Activated naive CD4-positive, alpha-beta T cell treated with anti-CD3 and anti-CD28 coated beads, Interleukin-2, amount 10 ng/mL, durations not matched to agents 7 days and 5 days (primary cell): ENCODE measurements at regions not wholly inside any gene's neighbourhood (a gene's known extent, or its start where the extent isn't known, plus 50 kb on each side); places are given as distances from the start of the nearest gene placed in this dataset.

Source experiments
- CTCF ChIA-PET: fragments of 350-600 bp; sonication (Branson Sonifier 250); formaldehyde crosslinking; loops from one replicate; lab custom pipeline; 2021; ENCODE audit warnings: antibody characterized with exemption; lab: Charles Lee
- DNase-seq: peaks from one replicate; pipeline ENCODE4 v3.0.0-alpha.2; 2020
- H3K27ac Mint-ChIP-seq: one replicate; pipeline ENCODE4 v1.8.0; 2021; ENCODE audit warnings: mild to moderate bottlenecking, moderate library complexity, mixed read lengths
- H3K27me3 Mint-ChIP-seq: one replicate; pipeline ENCODE4 v1.8.0; 2021; ENCODE audit warnings: mild to moderate bottlenecking, mixed read lengths
- H3K36me3 Mint-ChIP-seq: one replicate; pipeline ENCODE4 v1.8.0; 2021; ENCODE audit warnings: mixed read lengths
- H3K4me1 Mint-ChIP-seq: one replicate; pipeline ENCODE4 v1.8.0; 2021; ENCODE audit warnings: mixed read lengths
- H3K4me3 Mint-ChIP-seq: one replicate; pipeline ENCODE4 v1.8.0; 2021; ENCODE audit warnings: mild to moderate bottlenecking, moderate library complexity, mixed read lengths
- H3K9me3 Mint-ChIP-seq: one replicate; pipeline ENCODE4 v1.8.0; 2021; ENCODE audit warnings: mixed read lengths

GRCh38 chr7:114243646-114244045, 171.0 kb upstream of the FOXP2 start:
- no peak for DNase-seq
- H3K27ac Mint-ChIP-seq = no peak overlapping the region
- H3K4me1 Mint-ChIP-seq = no peaks in the 10 kb centered on the region
- no peak overlapping the region for H3K4me3 Mint-ChIP-seq
- H3K36me3 Mint-ChIP-seq = no peaks in the 10 kb centered on the region
- no peaks in the 10 kb centered on the region for H3K9me3 Mint-ChIP-seq
- CTCF ChIA-PET = no interaction called here
- H3K27me3 Mint-ChIP-seq = no peaks in the 10 kb centered on the region

GRCh38 chr7:114242992-114243507, 171.6 kb upstream of the FOXP2 start:
- Mint-ChIP-seq H3K4me3 (no peak overlapping the region), H3K4me1 (no peaks in the 10 kb centered on the region), H3K27ac (no peak overlapping the region), H3K36me3 (no peaks in the 10 kb centered on the region), H3K27me3 (no peaks in the 10 kb centered on the region), H3K9me3 (no peaks in the 10 kb centered on the region)
- DNase-seq = no peak
- CTCF ChIA-PET = no interaction called here

DNA sequence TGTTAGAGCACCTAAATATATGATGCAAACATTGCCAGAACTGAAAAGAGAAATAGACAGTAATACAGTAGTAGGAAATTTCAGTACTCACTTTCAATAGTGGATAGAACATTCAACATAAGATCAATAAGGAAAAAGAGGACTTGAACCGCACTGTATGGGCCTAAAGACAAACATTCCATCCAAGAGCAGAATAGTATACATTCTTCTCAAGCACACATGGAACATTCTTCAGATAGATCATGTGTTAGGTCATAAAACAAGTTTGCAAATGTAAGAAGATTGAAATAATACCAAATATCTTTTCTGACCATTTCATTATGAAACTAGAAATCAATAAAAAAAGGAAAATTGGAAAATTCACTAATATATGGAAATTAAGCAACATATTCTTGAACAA, 185.4 kb upstream of the FOXP2 start:
- Mint-ChIP-seq H3K9me3 (no peaks in the 10 kb centered on the region), H3K36me3 (no peaks in the 10 kb centered on the region), H3K4me3 (no peak overlapping the region), H3K4me1 (no peaks in the 10 kb centered on the region), H3K27ac (no peak overlapping the region), H3K27me3 (no peaks in the 10 kb centered on the region)
- DNase-seq = no peak
- CTCF ChIA-PET = no interaction called here

DNA sequence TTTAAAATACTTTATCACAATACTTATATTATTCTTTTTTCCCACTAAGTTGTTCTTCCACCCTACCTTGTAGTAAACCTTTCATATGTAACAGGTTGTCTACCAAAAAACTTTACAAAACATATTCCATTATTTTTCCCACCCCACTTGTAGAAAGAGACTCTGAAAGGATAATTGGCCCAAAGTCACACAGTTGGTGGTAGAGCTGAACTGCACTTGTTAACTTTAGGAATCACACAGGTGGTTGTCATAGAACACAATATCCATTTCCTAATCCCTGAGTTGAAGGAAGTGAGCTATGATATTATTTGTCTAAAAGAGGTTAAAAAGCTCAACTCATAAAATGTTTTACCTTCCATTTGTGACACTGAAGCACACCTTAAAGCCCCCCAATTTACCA, 188.8 kb upstream of the FOXP2 start:
- H3K36me3 Mint-ChIP-seq = no peaks in the 10 kb centered on the region
- no peak for DNase-seq
- no peaks in the 10 kb centered on the region for H3K27me3 Mint-ChIP-seq
- H3K27ac Mint-ChIP-seq = no peak overlapping the region
- H3K4me3 Mint-ChIP-seq = no peak overlapping the region
- CTCF ChIA-PET = no interaction called here
- no peaks in the 10 kb centered on the region for H3K4me1 Mint-ChIP-seq
- H3K9me3 Mint-ChIP-seq = no peaks in the 10 kb centered on the region

GRCh38 chr7:114218283-114218682, 196.3 kb upstream of the FOXP2 start:
- no peak for DNase-seq
- Mint-ChIP-seq H3K27me3 (no peaks in the 10 kb centered on the region), H3K9me3 (no peaks in the 10 kb centered on the region), H3K4me3 (no peak overlapping the region), H3K27ac (no peak overlapping the region), H3K36me3 (no peaks in the 10 kb centered on the region), H3K4me1 (no peaks in the 10 kb centered on the region)
- CTCF ChIA-PET = no interaction called here

- H3K4me3 Mint-ChIP-seq = no peak overlapping the region
- no peak overlapping the region for H3K27ac Mint-ChIP-seq
- H3K27me3 Mint-ChIP-seq = no peaks in the 10 kb centered on the region
- no peak for DNase-seq
- H3K9me3 Mint-ChIP-seq = no peaks in the 10 kb centered on the region
- CTCF ChIA-PET = no interaction called here
- H3K36me3 Mint-ChIP-seq = no peaks in the 10 kb centered on the region
- H3K4me1 Mint-ChIP-seq = no peaks in the 10 kb centered on the region
Measured at GRCh38 chr7:114217026-114217806, 197.4 kb upstream of the FOXP2 start.

DNA sequence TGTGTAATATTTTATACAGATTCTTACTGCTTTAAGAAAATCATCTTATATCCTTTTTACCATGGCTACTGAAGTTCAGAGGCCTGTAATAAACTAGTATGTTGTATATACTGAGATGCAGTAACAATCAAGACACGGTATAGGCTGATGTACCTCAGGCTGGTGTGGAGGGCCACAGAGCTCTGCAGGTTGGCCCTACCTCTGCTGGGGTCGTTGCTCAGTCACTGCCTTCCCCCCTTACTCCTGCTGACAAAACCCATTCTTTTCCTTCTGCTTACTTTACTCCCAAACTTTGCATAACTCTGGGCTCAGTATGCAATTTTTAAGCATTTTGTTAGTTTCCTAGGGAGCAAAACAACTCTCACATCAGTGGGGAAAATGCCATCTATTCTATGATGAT, 200.1 kb upstream of the FOXP2 start:
- no peaks in the 10 kb centered on the region for H3K9me3 Mint-ChIP-seq
- no peaks in the 10 kb centered on the region for H3K36me3 Mint-ChIP-seq
- no peak for DNase-seq
- no peak overlapping the region for H3K27ac Mint-ChIP-seq
- no peaks in the 10 kb centered on the region for H3K27me3 Mint-ChIP-seq
- CTCF ChIA-PET = no interaction called here
- no peaks in the 10 kb centered on the region for H3K4me1 Mint-ChIP-seq
- no peak overlapping the region for H3K4me3 Mint-ChIP-seq

GRCh38 chr7:114212721-114213429, 201.7 kb upstream of the FOXP2 start:
- H3K27me3 Mint-ChIP-seq = no peaks in the 10 kb centered on the region
- no peaks in the 10 kb centered on the region for H3K4me1 Mint-ChIP-seq
- DNase-seq = no peak
- H3K36me3 Mint-ChIP-seq = no peaks in the 10 kb centered on the region
- H3K9me3 Mint-ChIP-seq = no peaks in the 10 kb centered on the region
- CTCF ChIA-PET = no interaction called here
- no peak overlapping the region for H3K27ac Mint-ChIP-seq
- H3K4me3 Mint-ChIP-seq = no peak overlapping the region

- no peak for DNase-seq
- Mint-ChIP-seq H3K27ac (no peak overlapping the region), H3K4me1 (no peaks in the 10 kb centered on the region), H3K36me3 (no peaks in the 10 kb centered on the region), H3K9me3 (no peaks in the 10 kb centered on the region), H3K27me3 (no peaks in the 10 kb centered on the region), H3K4me3 (no peak overlapping the region)
- CTCF ChIA-PET = no interaction called here
Measured at GRCh38 chr7:114209968-114210367, 204.6 kb upstream of the FOXP2 start.

- Mint-ChIP-seq H3K27ac (peak overlapping the region; percentile 40), H3K4me3 (no peak overlapping the region), H3K9me3 (no peaks in the 10 kb centered on the region), H3K27me3 (no peaks in the 10 kb centered on the region), H3K4me1 (no peaks in the 10 kb centered on the region), H3K36me3 (no peaks in the 10 kb centered on the region)
- no peak for DNase-seq
- CTCF ChIA-PET = no interaction called here
Measured at GRCh38 chr7:114206688-114207087, 207.9 kb upstream of the FOXP2 start.

DNA sequence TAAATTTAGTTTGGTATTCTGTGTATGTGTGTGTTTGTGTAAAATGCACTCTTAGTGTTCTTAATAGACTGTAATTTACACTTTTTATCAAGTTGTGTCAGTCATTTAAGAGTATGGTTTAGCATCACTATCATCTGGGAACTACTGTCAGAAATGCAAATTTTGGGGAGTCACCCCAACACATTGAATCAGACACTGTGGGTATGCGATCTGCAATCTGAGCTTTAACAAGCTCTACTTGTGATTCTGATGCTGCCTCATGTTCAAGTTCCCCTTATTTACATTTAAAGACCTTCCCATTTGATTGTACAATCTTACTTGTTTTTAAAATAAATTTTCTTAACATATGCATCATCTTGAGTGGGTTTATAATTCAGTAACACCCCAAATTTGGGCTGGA, 218.1 kb upstream of the FOXP2 start:
- DNase-seq = no peak
- CTCF ChIA-PET = no interaction called here
- Mint-ChIP-seq H3K9me3 (no peaks in the 10 kb centered on the region), H3K36me3 (no peaks in the 10 kb centered on the region), H3K27me3 (no peaks in the 10 kb centered on the region), H3K27ac (no peak overlapping the region), H3K4me3 (no peak overlapping the region), H3K4me1 (no peaks in the 10 kb centered on the region)

DNA sequence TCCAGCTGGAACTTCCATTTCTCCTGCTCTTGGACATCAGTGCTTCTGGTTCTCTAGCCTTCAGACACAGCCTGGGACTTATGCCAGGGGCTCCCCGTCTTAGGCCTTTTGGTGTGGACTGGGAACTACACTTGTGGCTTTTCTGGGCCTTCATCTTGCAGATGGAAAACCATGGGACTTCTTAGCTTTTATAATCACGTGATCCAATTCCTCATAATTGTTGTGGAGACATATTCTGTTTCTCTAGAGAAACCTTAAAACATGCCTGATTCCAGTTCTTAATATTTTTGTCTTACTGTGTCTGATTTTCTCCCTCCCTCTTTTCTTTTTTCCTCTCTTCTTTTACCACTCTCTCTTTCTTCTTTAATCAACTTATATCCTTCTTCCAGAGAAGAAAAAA, 224.2 kb upstream of the FOXP2 start:
- H3K4me1 Mint-ChIP-seq = no peaks in the 10 kb centered on the region
- no peak overlapping the region for H3K4me3 Mint-ChIP-seq
- no peaks in the 10 kb centered on the region for H3K9me3 Mint-ChIP-seq
- CTCF ChIA-PET = no interaction called here
- H3K27ac Mint-ChIP-seq = no peak overlapping the region
- no peaks in the 10 kb centered on the region for H3K27me3 Mint-ChIP-seq
- DNase-seq = no peak
- no peaks in the 10 kb centered on the region for H3K36me3 Mint-ChIP-seq

- Mint-ChIP-seq H3K4me1 (no peaks in the 10 kb centered on the region), H3K27ac (no peak overlapping the region), H3K27me3 (no peaks in the 10 kb centered on the region), H3K4me3 (no peak overlapping the region), H3K36me3 (no peaks in the 10 kb centered on the region), H3K9me3 (no peaks in the 10 kb centered on the region)
- no peak for DNase-seq
- CTCF ChIA-PET = no interaction called here
Measured at GRCh38 chr7:114183311-114184088, 231.1 kb upstream of the FOXP2 start.

DNA sequence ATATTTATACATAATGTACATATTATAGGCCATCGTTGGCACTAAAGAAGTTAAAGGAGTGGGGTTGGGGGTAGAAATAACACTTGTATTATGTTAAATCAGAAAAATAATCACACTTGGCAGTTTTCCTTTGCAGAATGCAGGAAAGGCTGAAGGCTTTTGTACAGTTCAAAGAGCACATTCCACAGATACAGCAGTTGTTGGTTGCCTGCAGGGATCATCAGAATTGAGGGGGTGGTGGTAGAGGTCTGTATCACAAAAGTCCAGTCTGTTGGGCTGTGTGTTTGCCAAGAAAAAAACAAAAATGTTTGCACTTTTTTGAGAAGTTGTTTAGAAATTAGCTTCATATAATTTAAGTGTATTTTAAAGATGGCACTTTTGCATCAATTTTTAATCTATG, 231.8 kb upstream of the FOXP2 start:
- no peaks in the 10 kb centered on the region for H3K27me3 Mint-ChIP-seq

More for the DNA sequence above, 231.8 kb upstream of the FOXP2 start:
- no peaks in the 10 kb centered on the region for H3K36me3 Mint-ChIP-seq
- CTCF ChIA-PET = no interaction called here
- no peaks in the 10 kb centered on the region for H3K4me1 Mint-ChIP-seq
- no peak for DNase-seq
- no peaks in the 10 kb centered on the region for H3K9me3 Mint-ChIP-seq
- no peak overlapping the region for H3K27ac Mint-ChIP-seq
- H3K4me3 Mint-ChIP-seq = no peak overlapping the region
